Psoas muscle (tissue), 7 donors: ENCODE measurements at regions not wholly inside any gene's neighbourhood (a gene's known extent, or its start where the extent isn't known, plus 50 kb on each side); places are given as distances from the start of the nearest gene placed in this dataset.

Experiments used
- ATAC-seq, 4 donors: fragments of 200-7000 bp; cut with Tn5 transposase; one replicate each; pipeline ENCODE4 v1.9.1; 2020; ENCODE audit warnings: moderate library complexity in 3 of 4, mild to moderate bottlenecking in 2 of 4
- DNase-seq, 2 donors: peaks; one replicate each; pipeline ENCODE4 v3.0.0-alpha.2; 2020
- H3K27ac ChIP-seq: fragments of 200-600 bp; one replicate; pipeline ENCODE4 v1.8.0; 2022
- H3K27me3 ChIP-seq, 3 donors: fragments of 200-600 bp in 1 of 3; one replicate each; pipeline versions ENCODE4 v1.6.1 to v1.8.0; 2013 to 2022; ENCODE audit warnings: low read length in 2 of 3, mild to moderate bottlenecking in 2 of 3, moderate library complexity in 1 of 3; ENCODE audit not compliant: insufficient read depth in 3 of 3
- H3K36me3 ChIP-seq, 2 donors: fragments of 200-600 bp in 1 of 2; one replicate each; pipeline versions ENCODE4 v1.6.1 to v1.8.0; 2013 to 2022; ENCODE audit warnings: low read depth in 1 of 2, mild to moderate bottlenecking in 1 of 2, moderate library complexity in 1 of 2; ENCODE audit not compliant: insufficient read depth in 1 of 2
- H3K4me1 ChIP-seq: fragments of 200-600 bp; one replicate; pipeline ENCODE4 v1.8.0; 2022
- H3K4me3 ChIP-seq: fragments of 200-600 bp; one replicate; pipeline ENCODE4 v1.8.0; 2022; ENCODE audit warnings: mild to moderate bottlenecking
- H3K9me3 ChIP-seq: fragments of 200-600 bp; one replicate; pipeline ENCODE4 v1.8.0; 2022
- WGBS, 3 donors: extraction: QIAGEN DNeasy Blood & Tissue Kit; methylation state at CpG; one replicate each; pipeline versions ENCODE4 v1.1.6 to v1.1.7; 2013; 5-methylcytosine and 5-hydroxymethylcytosine counted together
- intact Hi-C, 2 donors: fragments of 100-400 bp; cut with DNase I; formaldehyde crosslinking; loops; one replicate each; pipeline versions ENCODE4 v1.11.0 to v1.14.2; 2022
- TF ChIP-seq, protein P1 (sequence below): fragments of 200-600 bp; IDR thresholded peaks from one replicate; pipeline ENCODE4 v1.8.0; 2022; ENCODE audit warnings: antibody characterized with exemption
- donor health status: healthy with polysubstance abuse.
- donor health status: DM: no; HTN: no; CAD: no; lungs with moderate emphysema.
- donor health status: Bipolar disorder and iron deficiency.
- donor health status: healthy.
- donor health status: DM: yes; HTN: yes; CAD: no.
- donor health status: DM: no; HTN: no; CAD: no.
- donor health status: DM: yes; HTN: yes; CAD: no.

DNA sequence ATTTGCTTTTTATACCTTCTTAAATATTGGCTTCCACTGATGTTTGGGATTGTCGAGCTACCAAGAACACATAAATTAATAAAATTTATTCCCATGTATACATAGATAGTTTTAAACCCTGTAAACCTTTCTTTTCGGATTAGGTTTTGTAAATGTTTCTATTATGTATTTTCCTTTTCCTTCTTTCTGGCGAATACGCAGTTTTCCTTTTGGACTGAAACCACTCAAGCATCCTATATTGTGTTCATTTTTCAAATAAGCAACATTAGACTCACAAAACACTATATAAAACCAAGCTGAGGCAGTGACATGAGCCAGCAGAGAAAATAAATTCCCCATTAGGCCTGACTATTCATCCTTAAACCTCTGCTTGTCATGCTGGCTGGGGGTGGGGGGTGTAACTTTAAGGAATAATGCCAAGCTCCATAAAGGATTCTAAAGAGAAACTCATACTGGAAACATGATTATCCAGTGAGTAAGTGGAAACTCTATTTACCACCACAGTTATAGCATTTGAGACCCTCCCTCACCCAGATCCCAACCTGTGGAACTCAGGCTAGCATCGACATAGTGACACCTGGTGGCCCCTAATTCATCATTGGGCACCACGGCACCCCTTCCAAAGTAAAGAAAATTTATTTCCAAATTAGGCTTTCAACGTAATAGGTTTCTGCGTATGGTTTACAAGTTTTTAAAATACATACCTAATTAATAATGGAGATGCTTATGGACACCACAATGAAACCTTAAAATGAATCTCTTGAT is 86.5 kb upstream of the CELF2 start:
- Histone ChIP-seq H3K4me3 (no peak overlapping the region), H3K27ac (no peak overlapping the region), H3K4me1 (peaks cover 7% of the 10 kb centered on the region), H3K9me3 (no peaks in the 10 kb centered on the region), H3K27me3 (no peaks in the 10 kb centered on the region), H3K36me3 (no peaks in the 10 kb centered on the region)
- ATAC-seq (no peak), DNase-seq (no peak)
- WGBS, 3 donors: 91% methylated on average over 8 of the region's 8 CpGs
- intact Hi-C loops: no loop called here
- TF ChIP-seq, protein P1, sequence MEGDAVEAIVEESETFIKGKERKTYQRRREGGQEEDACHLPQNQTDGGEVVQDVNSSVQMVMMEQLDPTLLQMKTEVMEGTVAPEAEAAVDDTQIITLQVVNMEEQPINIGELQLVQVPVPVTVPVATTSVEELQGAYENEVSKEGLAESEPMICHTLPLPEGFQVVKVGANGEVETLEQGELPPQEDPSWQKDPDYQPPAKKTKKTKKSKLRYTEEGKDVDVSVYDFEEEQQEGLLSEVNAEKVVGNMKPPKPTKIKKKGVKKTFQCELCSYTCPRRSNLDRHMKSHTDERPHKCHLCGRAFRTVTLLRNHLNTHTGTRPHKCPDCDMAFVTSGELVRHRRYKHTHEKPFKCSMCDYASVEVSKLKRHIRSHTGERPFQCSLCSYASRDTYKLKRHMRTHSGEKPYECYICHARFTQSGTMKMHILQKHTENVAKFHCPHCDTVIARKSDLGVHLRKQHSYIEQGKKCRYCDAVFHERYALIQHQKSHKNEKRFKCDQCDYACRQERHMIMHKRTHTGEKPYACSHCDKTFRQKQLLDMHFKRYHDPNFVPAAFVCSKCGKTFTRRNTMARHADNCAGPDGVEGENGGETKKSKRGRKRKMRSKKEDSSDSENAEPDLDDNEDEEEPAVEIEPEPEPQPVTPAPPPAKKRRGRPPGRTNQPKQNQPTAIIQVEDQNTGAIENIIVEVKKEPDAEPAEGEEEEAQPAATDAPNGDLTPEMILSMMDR: peak; percentile 11

DNA sequence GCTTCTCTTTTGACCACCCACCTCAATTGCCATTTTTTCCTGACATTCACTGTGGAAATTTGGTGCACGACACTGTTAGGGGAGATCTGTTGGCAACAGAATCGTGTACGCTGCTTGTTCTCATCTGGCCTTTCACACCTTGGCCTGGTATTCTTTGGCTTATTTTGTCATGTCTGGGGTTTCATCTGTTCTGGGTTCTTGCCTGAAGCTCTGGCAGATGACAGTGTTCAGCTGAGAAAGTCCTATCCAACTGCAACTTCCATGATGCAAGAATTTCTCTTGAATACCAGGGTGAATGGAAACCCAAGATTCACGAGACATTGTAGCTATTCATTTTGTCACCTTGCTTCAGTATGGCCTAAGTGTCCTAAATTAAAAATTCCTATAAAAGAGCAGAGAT is 82.6 kb upstream of the CELF2 start:
- H3K27me3 ChIP-seq: no peaks in the 10 kb centered on the region
- no peaks in the 10 kb centered on the region for H3K36me3 ChIP-seq
- H3K4me1 ChIP-seq: peaks cover 7% of the 10 kb centered on the region
- H3K9me3 ChIP-seq: no peaks in the 10 kb centered on the region
- ATAC-seq (peak in 2 of 4 donors; percentile 42 to 59), DNase-seq (no peak)
- TF ChIP-seq, protein P1: no peak
- H3K27ac ChIP-seq: no peak overlapping the region
- intact Hi-C loops: no loop called here
- H3K4me3 ChIP-seq: no peak overlapping the region
- WGBS, 3 donors: 20 to 47% (median 29%) methylated on average over 4 of the region's 4 CpGs

DNA sequence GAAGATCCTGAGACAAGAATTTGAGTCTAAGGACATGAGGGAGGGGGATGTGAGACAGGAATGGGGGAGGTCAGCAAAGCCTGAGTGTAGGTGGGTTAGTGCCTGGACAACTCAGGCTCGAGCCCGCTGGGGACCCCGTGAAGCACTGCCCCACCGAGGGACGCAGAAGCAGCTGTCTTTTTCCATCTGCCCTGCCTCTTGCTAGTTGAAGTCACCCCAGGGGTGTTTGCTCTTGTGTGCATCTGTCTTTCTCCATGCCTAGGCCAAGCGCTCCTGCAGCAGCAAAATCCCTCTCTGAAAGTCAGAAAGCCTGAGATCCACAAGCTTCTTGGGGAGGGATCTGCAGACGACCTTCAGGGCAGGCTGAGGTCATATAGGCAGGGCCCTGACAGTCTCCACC is 79.0 kb upstream of the CELF2 start:
- Histone ChIP-seq H3K36me3 (no peaks in the 10 kb centered on the region), H3K9me3 (no peaks in the 10 kb centered on the region), H3K4me3 (no peak overlapping the region), H3K27me3 (no peaks in the 10 kb centered on the region), H3K27ac (no peak overlapping the region), H3K4me1 (peaks cover 7% of the 10 kb centered on the region)
- intact Hi-C loops: no loop called here
- WGBS, 3 donors: 67 to 85% (median 72%) methylated on average over 7 of the region's 7 CpGs
- DNase-seq (no peak), ATAC-seq (no peak)
- TF ChIP-seq, protein P1: no peak

DNA sequence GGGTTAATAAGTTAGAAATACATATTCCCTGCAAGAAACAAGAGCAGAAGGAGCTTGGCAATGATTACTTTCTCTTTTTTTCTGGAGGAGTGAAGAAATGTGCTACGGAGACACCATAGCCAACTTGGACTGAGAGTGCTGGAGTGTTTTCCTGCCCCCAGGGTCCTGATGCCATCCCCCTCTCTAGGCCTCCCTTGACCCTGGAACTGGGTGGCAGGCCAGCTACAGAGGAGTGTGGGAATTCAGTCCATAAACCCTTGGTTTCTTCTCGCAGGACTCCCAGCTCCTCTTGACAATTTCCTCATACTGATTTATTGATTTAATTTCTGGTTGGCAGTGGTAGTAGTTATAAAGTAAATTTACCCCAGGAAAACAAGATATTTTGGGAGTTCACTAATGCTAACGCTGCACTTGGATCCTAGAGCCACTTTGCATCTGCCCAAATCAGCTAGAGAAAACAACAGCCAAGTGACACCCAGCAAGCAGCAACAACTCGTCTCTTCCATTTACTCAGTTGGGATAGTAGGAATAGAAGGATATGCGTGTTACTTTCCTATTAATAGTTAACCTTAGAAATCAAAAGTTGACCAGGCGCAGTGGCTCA is 76.4 kb upstream of the CELF2 start:
- DNase-seq (peak in 1 of 2 donors; percentile 61), ATAC-seq (peak in 1 of 4 donors; percentile 46)
- intact Hi-C loops: no loop called here
- Histone ChIP-seq H3K4me1 (no peaks in the 10 kb centered on the region), H3K9me3 (no peaks in the 10 kb centered on the region), H3K27me3 (no peaks in the 10 kb centered on the region), H3K27ac (no peak overlapping the region), H3K36me3 (no peaks in the 10 kb centered on the region), H3K4me3 (no peak overlapping the region)
- TF ChIP-seq, protein P1: no peak
- WGBS, 3 donors: 60 to 72% (median 62%) methylated on average over 6 of the region's 6 CpGs
